ENCODE measurements at regions not wholly inside any gene's neighbourhood (a gene's known extent, or its start where the extent isn't known, plus 50 kb on each side); places are given as distances from the start of the nearest gene placed in this dataset.

DNA sequence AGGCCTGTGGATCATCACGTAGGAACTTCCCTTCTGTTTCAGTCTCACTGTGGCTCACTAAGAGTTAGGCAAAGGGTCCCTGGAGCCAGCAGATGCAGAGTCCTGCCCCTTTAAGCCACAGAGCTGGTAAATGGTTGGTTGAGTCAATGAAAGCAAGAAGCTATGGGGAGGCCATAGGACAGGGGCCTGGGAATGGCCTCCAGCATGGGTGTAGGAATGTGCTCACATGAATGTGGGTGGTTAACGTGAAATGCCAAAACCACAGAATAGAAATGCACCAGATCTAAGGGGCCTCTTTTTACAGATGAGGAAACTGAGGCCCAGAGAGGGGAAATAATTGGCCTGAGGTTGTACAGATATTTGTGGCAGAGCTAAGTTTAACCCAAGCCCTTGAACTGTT lies 150.3 kb downstream of the TLE3 start:
- TF ChIP-seq, protein P1, sequence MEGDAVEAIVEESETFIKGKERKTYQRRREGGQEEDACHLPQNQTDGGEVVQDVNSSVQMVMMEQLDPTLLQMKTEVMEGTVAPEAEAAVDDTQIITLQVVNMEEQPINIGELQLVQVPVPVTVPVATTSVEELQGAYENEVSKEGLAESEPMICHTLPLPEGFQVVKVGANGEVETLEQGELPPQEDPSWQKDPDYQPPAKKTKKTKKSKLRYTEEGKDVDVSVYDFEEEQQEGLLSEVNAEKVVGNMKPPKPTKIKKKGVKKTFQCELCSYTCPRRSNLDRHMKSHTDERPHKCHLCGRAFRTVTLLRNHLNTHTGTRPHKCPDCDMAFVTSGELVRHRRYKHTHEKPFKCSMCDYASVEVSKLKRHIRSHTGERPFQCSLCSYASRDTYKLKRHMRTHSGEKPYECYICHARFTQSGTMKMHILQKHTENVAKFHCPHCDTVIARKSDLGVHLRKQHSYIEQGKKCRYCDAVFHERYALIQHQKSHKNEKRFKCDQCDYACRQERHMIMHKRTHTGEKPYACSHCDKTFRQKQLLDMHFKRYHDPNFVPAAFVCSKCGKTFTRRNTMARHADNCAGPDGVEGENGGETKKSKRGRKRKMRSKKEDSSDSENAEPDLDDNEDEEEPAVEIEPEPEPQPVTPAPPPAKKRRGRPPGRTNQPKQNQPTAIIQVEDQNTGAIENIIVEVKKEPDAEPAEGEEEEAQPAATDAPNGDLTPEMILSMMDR (IDR thresholded peaks at IDR 0.05), result no peak
- TF ChIP-seq, protein P2, sequence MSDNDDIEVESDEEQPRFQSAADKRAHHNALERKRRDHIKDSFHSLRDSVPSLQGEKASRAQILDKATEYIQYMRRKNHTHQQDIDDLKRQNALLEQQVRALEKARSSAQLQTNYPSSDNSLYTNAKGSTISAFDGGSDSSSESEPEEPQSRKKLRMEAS (IDR thresholded peaks at IDR 0.05; ENCODE audit: low read depth), result no peak
- TF ChIP-seq CHD2 (IDR thresholded peaks at IDR 0.05; ENCODE audit: low read length, partially characterized antibody) (no peak), GABPA (IDR thresholded peaks at IDR 0.05; ENCODE audit: low read depth) (no peak), TCF12 (IDR thresholded peaks at IDR 0.05) (no peak), RFX5 (IDR thresholded peaks at IDR 0.05; ENCODE audit: low read length) (no peak)
- TF ChIP-seq, protein P3, sequence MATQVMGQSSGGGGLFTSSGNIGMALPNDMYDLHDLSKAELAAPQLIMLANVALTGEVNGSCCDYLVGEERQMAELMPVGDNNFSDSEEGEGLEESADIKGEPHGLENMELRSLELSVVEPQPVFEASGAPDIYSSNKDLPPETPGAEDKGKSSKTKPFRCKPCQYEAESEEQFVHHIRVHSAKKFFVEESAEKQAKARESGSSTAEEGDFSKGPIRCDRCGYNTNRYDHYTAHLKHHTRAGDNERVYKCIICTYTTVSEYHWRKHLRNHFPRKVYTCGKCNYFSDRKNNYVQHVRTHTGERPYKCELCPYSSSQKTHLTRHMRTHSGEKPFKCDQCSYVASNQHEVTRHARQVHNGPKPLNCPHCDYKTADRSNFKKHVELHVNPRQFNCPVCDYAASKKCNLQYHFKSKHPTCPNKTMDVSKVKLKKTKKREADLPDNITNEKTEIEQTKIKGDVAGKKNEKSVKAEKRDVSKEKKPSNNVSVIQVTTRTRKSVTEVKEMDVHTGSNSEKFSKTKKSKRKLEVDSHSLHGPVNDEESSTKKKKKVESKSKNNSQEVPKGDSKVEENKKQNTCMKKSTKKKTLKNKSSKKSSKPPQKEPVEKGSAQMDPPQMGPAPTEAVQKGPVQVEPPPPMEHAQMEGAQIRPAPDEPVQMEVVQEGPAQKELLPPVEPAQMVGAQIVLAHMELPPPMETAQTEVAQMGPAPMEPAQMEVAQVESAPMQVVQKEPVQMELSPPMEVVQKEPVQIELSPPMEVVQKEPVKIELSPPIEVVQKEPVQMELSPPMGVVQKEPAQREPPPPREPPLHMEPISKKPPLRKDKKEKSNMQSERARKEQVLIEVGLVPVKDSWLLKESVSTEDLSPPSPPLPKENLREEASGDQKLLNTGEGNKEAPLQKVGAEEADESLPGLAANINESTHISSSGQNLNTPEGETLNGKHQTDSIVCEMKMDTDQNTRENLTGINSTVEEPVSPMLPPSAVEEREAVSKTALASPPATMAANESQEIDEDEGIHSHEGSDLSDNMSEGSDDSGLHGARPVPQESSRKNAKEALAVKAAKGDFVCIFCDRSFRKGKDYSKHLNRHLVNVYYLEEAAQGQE (IDR thresholded peaks at IDR 0.05; ENCODE audit: low read depth, low read length), result no peak

Data from SK-N-SH (cell line).